DOHH2 (cell line): ENCODE measurements at regions not wholly inside any gene's neighbourhood (a gene's known extent, or its start where the extent isn't known, plus 50 kb on each side); places are given as distances from the start of the nearest gene placed in this dataset.

Source experiments
- H3F3A ChIP-seq: fragments of 200-600 bp; sonication (generic), shearing (Covaris generic); 2 replicates; pipeline ENCODE4 v1.6.0; 2016; ENCODE audit warnings: antibody characterized with exemption, mild to moderate bottlenecking; ENCODE audit not compliant: control insufficient read depth, insufficient read depth
- H3K27ac ChIP-seq: fragments of 200-600 bp; sonication (generic); 2 replicates; pipeline ENCODE4 v1.5.1; 2014; ENCODE audit warnings: low read depth, mild to moderate bottlenecking, low read length, moderate library complexity
- H3K27me3 ChIP-seq: fragments of 200-600 bp; sonication (generic); 2 replicates; pipeline ENCODE4 v1.6.1; 2014; ENCODE audit warnings: mild to moderate bottlenecking, low read length, mixed read lengths; ENCODE audit not compliant: control insufficient read depth
- H3K36me3 ChIP-seq: fragments of 200-600 bp; sonication (generic); 2 replicates; pipeline ENCODE4 v1.6.1; 2014; ENCODE audit warnings: mild to moderate bottlenecking, low read length, moderate library complexity, mixed read lengths; ENCODE audit not compliant: control insufficient read depth
- H3K4me1 ChIP-seq: fragments of 200-600 bp; sonication (generic); 2 replicates; pipeline ENCODE4 v1.6.1; 2014; ENCODE audit warnings: mild to moderate bottlenecking, low read length, mixed read lengths; ENCODE audit not compliant: control insufficient read depth
- H3K4me2 ChIP-seq: fragments of 200-600 bp; sonication (generic); 2 replicates; pipeline ENCODE4 v1.6.0; 2014; ENCODE audit warnings: mild to moderate bottlenecking, low read length, moderate library complexity
- H3K4me3 ChIP-seq: fragments of 200-600 bp; sonication (generic); 2 replicates; pipeline ENCODE4 v1.5.1; 2014; ENCODE audit warnings: mild to moderate bottlenecking, low read length, mixed read lengths
- H3K79me2 ChIP-seq: fragments of 200-600 bp; sonication (generic); 2 replicates; pipeline ENCODE4 v1.6.1; 2014; ENCODE audit warnings: mild to moderate bottlenecking, low read length, mixed read lengths; ENCODE audit not compliant: control insufficient read depth
- H3K9me2 ChIP-seq: fragments of 200-600 bp; sonication (generic); replicated peaks from 2 replicates; pipeline ENCODE4 v1.6.1; 2014; ENCODE audit warnings: mild to moderate bottlenecking, low read length, mixed read lengths; ENCODE audit not compliant: control insufficient read depth
- H3K9me3 ChIP-seq: fragments of 200-600 bp; sonication (generic); 2 replicates; pipeline ENCODE4 v1.6.1; 2014; ENCODE audit warnings: antibody characterized with exemption, low read length, mixed read lengths; ENCODE audit not compliant: control insufficient read depth, insufficient read depth
- H4K20me1 ChIP-seq: fragments of 200-600 bp; sonication (generic); 2 replicates; pipeline ENCODE4 v1.6.0; 2014; ENCODE audit warnings: low read depth, mild to moderate bottlenecking, antibody characterized with exemption, low read length, moderate library complexity; ENCODE audit not compliant: control insufficient read depth, insufficient read depth
- EZH2phosphoT487 ChIP-seq: fragments of 200-600 bp; sonication (generic); IDR thresholded peaks from 2 replicates; pipeline ENCODE4 v1.6.1; 2017; ENCODE audit warnings: borderline replicate concordance, mild to moderate bottlenecking, antibody characterized with exemption, low read length, moderate library complexity, mixed read lengths
- TF ChIP-seq, protein P1 (sequence below): fragments of 200-600 bp; sonication (generic); IDR thresholded peaks from one replicate; pipeline ENCODE4 v1.5.1; 2014; ENCODE audit warnings: antibody characterized with exemption, mild to moderate bottlenecking, low read depth, low read length; ENCODE audit not compliant: poor library complexity, severe bottlenecking

DNA sequence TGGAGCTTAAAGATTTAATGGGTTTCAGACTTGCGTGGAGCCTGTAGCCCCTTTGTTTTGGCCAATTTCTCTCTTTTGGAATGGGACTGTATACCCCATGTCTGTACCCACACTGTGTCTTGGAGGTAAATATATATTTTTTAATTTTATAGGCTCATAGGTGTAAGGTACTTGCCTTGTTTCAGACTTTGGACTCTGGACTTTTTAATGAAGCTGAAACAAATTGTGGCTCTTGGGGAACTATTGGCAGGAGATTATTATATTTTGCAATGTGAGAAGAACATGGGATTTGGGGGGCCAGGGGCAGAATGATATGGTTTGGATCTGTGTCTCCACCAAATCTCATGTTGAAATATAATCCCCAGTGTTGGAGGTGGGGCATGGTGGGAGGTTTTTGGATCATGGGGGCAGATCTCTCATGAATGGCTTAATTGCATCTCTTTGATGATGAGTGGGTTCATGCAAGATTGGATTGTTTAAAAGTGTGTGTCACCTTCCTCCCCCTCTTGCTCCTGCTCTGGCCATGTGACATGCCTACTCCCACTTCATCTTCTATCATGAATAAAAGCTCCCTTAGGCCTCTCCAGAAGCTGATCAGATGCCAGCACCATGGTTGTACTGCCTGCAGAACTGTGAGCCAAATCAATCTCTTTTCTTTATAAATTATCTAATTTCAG lies 74.1 kb upstream of the ARHGAP20 start:
- H3K27ac ChIP-seq, result no peak overlapping the region
- no peaks in the 10 kb centered on the region for H4K20me1 ChIP-seq
- H3K9me2 ChIP-seq, result no peaks in the 10 kb centered on the region; the same call in 1 of the 2 replicates
- H3F3A ChIP-seq, result no peaks in the 10 kb centered on the region
- no peak overlapping the region for H3K4me3 ChIP-seq
- H3K27me3 ChIP-seq, result no peaks in the 10 kb centered on the region
- no peaks in the 10 kb centered on the region for H3K4me1 ChIP-seq
- no peaks in the 10 kb centered on the region for H3K79me2 ChIP-seq
- no peak overlapping the region for H3K4me2 ChIP-seq
- H3K36me3 ChIP-seq, result no peaks in the 10 kb centered on the region
- no peaks in the 10 kb centered on the region; the same call in 1 of the 2 replicates for H3K9me3 ChIP-seq
- no peak for TF ChIP-seq EZH2phosphoT487
- TF ChIP-seq, protein P1, sequence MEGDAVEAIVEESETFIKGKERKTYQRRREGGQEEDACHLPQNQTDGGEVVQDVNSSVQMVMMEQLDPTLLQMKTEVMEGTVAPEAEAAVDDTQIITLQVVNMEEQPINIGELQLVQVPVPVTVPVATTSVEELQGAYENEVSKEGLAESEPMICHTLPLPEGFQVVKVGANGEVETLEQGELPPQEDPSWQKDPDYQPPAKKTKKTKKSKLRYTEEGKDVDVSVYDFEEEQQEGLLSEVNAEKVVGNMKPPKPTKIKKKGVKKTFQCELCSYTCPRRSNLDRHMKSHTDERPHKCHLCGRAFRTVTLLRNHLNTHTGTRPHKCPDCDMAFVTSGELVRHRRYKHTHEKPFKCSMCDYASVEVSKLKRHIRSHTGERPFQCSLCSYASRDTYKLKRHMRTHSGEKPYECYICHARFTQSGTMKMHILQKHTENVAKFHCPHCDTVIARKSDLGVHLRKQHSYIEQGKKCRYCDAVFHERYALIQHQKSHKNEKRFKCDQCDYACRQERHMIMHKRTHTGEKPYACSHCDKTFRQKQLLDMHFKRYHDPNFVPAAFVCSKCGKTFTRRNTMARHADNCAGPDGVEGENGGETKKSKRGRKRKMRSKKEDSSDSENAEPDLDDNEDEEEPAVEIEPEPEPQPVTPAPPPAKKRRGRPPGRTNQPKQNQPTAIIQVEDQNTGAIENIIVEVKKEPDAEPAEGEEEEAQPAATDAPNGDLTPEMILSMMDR, result no peak

GRCh38 chr11:110785398-110785797 lies 73.2 kb upstream of the ARHGAP20 start:
- TF ChIP-seq, protein P1, result no peak
- no peak for TF ChIP-seq EZH2phosphoT487
- no peaks in the 10 kb centered on the region for H3K36me3 ChIP-seq

GRCh38 chr11:110782616-110783015 lies 70.4 kb upstream of the ARHGAP20 start:
- Histone ChIP-seq H3K4me1 (peaks cover 15% of the 10 kb centered on the region), H3K9me3 (no peaks in the 10 kb centered on the region; the same call in 1 of the 2 replicates), H3K4me2 (no peak overlapping the region), H3K9me2 (no peaks in the 10 kb centered on the region; the same call in 1 of the 2 replicates), H3K79me2 (no peaks in the 10 kb centered on the region), H3K27ac (no peak overlapping the region), H4K20me1 (no peaks in the 10 kb centered on the region), H3F3A (no peaks in the 10 kb centered on the region), H3K36me3 (no peaks in the 10 kb centered on the region), H3K27me3 (no peaks in the 10 kb centered on the region), H3K4me3 (no peak overlapping the region)
- TF ChIP-seq EZH2phosphoT487, result no peak
- TF ChIP-seq, protein P1, result no peak

More at GRCh38 chr11:110785398-110785797, 73.2 kb upstream of the ARHGAP20 start:
- no peaks in the 10 kb centered on the region for H4K20me1 ChIP-seq
- no peaks in the 10 kb centered on the region; the same call in 1 of the 2 replicates for H3K9me2 ChIP-seq
- H3K4me2 ChIP-seq, result no peak overlapping the region
- no peaks in the 10 kb centered on the region for H3F3A ChIP-seq
- H3K9me3 ChIP-seq, result no peaks in the 10 kb centered on the region; the same call in 1 of the 2 replicates
- H3K27ac ChIP-seq, result no peak overlapping the region
- no peaks in the 10 kb centered on the region for H3K27me3 ChIP-seq
- no peaks in the 10 kb centered on the region for H3K4me1 ChIP-seq
- H3K4me3 ChIP-seq, result no peak overlapping the region
- no peaks in the 10 kb centered on the region for H3K79me2 ChIP-seq
